NCI-H2196 (cell line): ENCODE measurements at regions not wholly inside any gene's neighbourhood (a gene's known extent, or its start where the extent isn't known, plus 50 kb on each side); places are given as distances from the start of the nearest gene placed in this dataset.

Experiments used
- DNase-seq: peaks from one replicate; lab custom pipeline; 2025; ENCODE audit not compliant: unreplicated experiment; lab: John Stamatoyannopoulos, UW

DNA sequence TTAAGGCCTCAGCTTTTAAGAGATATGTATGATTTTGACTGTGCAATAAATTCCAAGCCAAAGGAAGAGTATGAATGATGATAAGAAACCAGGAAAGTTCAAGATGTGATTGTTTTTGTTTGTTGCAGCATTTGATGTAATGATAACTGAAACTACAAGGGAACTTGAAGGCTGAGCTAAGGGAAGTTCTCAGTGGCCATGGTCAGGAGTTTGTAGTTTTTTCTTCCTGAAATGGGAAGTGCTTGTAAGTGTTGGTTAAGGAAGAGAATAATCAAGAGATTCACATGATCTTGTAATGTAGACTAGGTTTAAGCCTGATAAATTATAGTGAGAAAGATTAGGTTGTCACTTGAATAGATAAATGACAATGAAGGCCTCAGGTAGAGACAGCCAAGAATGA, 53.4 kb downstream of the PTCHD4 start:
- DNase-seq = no peak

DNA sequence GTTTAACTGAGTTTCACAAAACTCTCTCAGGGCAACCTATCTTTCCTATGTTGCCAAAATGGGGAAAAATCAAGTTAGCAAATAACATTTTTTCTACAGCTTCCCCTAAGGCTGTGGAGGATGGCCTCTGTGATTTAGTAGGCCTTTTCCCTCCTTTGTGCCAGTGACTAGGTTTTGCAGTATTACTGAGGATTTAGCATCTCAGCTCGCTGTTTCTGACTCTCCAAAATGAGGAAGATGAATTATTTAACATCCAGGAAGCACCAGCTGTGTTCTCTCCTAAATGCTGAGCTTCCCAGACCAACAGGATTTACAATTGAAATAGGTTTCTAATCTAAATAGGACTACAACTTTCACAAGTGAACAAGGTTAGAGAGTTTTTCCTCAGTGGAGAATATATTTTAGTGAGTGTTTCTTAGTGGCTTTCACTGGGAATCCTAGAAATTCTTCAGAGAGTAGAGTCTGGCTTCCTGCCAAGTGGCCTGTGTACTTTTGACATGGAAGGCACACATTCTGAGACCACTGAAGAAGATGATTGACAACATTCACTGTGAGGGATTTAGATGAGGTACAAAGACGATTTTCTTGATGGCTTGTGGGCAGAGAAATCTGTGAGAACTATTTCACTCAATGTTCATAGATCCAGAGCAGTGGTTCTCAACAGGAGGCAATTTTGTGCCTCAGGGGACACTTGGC, 62.4 kb downstream of the PTCHD4 start:
- no peak for DNase-seq

DNA sequence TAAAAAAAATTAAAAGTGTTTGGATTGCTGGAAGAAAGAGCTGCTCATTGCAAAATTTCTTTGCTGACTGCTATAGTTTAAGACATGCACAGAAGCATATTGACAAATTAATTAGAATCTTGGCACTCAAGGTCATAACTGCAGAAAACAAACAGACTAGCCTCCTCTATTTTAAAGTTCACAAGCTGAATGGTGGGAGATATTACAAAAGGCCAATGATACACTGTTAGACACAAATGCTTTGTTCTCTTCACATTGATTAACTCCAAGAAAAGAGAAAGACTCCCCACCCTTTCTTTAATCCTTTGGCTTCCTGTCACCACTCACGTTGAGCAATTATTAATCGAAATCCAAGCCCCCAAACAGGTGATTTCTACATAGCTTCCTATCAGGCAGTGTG, 69.1 kb downstream of the PTCHD4 start:
- no peak for DNase-seq

DNA sequence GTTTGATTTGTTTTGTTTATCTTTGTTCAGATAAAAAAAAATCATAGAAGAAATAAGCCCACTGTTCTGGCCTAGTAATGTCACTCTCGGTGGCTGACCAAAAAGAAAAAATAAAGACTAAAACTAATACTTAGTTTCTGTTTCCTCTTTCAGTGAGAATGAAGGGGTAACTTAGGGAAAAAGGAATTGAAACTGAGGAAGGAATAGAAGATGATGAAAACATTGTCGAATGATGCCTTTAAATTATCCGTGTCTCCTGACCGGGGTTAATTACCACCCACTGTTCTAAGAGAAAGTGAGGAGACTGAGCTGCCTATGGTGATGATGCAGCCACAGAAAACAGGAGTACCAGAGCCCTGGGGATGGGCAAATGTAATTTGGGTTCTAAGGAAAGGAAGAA, 73.1 kb downstream of the PTCHD4 start:
- no peak for DNase-seq

DNA sequence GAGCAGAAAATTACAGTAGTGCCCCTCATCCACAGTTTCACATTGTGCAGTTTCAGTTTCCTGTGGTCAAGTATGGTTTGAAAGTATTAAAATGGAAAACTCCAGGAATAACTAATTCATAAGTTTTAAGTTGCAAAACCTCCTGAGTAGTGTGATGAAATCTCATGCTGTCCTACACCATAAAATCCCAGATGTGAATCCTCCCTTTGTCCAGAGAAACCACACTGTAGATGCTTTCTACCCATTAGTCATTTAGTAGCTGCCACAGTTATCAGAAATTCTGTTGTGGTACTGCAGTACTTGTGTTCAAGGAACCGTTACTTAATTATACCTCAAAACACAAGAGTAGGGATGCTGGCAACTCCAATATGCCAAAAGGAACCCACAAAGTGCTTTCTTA, 74.7 kb downstream of the PTCHD4 start:
- no peak for DNase-seq

DNA sequence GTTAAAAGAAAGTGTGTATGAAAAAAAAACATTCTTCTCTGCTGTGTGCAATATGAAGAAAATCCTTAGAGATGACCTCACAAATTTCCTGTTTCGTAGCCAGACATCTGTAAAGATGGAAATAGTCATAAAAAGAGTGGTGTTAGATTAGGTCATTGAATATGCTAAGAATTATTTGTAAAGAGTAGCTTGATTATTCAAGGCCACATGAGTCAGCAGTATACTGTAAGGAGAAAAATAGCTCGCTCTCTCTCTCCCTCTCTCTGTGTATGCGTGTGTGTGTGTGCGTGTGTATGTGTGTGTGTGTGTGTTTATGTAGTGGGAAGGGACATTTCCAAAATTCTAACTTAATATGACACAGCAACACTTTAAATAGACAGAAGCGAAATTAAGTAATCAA, 78.8 kb downstream of the PTCHD4 start:
- DNase-seq = no peak

DNA sequence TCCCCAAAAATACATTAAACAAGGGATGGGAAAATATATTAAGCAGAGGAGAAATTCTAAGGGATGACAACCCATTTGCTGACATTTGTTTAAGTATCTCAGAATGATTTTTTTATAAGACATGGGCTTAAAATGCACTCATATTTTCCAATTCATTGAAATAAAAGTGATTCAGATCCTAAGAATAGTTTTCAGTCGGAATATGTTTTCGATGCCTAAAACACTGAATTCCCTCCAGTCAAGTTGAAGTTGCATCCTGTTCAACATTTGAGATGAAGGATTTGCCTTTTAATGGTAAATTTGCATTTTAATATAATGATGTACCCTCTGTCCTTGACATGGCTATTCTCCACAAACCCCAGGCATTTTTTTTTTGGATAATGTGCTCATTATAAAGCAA, 79.3 kb downstream of the PTCHD4 start:
- no peak for DNase-seq

DNA sequence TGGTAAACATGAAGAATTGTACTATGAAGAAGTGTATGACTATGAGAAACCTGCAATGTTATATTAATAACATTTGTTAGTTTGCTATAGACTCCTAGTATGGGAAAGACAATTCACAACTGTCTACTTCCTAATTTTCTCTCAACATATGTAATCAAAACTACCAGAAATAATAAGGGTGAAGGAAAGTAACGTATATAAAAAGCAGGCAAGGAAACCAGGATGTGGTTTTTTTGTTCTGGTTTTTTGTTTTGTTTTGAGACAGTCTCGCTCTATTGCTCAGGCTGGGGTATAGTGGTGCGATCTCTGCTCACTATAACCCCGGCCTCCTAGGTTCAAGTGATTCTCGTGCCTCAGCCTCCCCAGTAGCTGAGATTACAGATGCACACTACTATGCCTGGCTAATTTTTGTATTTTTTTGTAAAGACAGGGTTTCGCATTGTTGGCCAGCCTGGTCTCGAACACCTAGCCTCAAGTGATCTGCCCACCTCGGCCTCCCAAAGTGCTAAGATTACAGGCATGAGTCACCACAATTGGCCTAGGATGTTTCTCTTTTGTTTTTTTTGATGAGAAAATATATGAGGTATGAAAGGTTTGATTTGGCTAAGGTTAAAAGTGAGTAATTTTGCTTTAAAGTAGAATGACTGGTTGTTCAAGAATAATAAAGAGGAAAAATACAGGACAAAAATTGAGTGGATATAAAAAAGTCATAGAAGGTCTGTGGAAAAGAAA, 83.1 kb downstream of the PTCHD4 start:
- DNase-seq = no peak

DNA sequence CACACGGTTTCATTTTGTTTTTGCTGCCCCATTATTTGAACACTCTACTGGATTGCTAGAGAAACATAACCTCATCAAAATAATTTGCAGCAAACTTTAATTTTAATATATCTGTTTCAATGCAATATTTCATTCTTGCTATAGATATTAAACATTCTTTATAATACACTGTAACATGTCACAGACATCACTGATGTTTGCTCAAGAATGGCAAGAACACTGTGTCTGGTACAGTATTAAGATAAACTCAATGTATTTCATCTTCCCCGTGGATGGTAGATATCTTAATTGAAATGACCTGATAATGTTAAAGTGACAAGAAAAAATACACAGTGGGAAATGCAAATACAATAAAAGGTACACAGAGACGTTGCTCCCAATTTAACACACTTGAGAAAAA, 86.0 kb downstream of the PTCHD4 start:
- DNase-seq = no peak

DNA sequence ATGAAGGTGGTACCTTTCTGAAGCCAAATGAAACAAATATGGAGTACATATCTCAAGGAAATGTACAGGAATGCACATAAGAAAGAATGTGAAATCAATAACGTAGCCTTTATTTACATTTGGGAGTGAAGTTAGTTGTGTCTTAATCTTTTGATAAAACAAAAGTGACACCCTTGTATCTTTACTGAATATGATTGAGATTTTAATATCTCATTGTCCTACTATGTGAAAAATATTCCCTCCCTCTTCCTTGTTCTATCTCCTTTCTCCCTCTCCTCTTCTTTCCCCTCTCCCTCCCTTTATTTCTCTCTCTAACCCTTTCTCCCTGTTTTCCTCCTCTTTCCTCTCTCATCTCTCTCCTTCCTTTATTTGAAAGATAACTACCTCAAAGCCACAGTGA, 89.1 kb downstream of the PTCHD4 start:
- DNase-seq = no peak

DNA sequence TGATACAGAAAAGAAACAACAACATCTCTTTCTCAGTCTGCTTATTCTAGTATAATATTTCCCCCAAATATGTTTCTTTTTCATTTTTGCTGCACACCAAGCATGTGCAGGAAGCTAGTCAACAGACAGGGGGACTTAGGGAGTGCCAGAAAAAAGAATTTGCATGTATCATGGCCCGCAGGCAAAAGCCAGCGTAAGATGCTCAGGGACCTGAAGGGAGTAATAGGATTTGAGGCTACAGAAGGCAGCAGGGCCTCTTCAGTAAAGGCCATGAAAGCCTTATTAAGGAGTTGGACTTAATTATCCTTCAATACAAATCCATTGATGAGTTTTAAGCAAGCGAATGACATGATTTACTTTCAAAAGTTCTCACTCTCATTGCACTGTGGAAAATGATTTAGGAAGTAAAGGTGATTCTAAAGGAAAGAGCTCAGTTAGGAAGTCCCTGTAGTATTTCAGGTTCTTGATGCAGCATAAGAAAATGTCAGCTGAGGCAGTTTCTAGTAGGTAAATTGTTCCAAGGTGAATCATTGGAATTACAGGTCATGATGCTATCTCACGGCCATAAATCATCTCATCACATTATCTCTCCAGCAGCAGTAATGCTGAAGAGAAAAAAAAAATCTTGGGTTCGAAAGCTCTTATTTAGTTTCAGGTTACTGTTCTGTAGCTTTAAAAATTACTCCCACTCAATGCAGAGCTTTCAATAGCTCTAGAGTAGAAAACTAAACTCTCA, 94.8 kb downstream of the PTCHD4 start:
- DNase-seq = no peak

DNA sequence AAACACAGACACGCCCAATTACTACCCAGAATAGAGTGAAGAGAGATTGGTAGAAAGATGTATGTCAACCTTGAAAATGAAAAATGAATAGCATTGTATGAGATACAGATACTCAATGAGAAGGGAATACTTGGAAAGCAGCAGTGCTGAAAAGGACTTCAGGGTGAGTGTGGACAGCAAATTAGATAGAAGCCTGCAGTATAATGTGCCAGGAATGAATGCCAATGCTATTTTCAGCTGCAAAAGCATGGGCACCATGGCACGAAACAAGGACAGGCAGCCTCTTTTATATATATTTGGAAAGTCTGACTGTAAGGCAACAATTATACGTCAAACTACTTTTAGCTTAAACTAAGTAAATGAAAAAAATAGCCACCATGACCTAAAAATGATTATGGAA, 118.2 kb downstream of the PTCHD4 start:
- DNase-seq = no peak

DNA sequence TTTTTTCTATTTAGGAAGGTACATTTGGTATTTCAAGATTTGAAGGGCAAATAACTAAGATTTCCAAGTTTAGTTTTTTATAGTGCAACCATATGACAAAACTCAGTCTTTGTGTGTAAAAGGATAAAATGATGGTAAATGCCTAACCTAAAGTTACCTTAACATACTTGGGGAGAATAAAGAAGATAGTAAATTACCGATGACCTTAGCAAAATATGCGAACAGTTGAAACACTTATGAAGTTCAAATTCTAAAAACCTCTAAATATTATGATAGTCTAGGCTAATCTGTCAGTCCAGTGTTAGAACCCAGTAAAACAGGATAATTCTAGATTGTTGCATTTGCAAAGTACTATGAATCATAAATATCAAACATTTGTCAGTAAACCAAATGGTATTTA, 127.5 kb downstream of the PTCHD4 start:
- DNase-seq = no peak

DNA sequence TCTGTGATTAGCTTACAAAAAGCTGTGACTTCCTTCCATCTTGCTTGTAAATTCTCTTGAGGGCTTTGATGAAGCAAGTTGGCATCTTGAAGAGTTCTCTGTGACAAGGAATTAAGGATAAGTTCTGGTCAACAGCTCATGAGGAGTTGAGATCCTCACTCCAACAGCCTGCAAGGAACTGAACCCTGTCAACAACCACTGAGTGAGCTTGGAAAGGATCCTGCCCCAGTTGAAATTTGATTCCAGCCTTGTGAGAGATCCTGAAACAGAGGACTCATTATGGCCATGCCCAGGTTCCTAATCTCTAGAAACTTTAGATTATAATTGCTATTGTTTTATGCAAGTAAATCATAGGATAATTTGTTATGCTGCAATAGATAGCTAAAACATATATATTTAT, 133.7 kb downstream of the PTCHD4 start:
- DNase-seq = no peak

DNA sequence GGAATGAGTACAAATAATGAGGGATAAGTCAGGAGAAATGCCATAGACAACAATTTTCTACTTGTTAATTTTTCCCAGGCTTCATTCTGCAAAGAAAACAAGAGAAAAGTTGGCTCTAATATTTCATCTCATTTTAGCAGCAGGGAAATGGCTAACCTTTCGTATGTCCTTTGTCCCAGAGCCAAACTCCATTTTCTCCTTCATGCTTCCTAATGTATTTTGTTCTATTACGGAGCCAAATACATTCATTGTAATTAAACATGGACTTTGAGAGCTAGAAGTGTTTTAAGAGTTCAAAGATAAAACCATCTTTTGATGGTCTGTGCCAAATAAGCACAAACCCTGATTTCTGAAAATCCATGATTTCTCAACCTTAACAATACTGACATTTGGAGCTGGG, 136.9 kb downstream of the PTCHD4 start:
- DNase-seq = no peak

DNA sequence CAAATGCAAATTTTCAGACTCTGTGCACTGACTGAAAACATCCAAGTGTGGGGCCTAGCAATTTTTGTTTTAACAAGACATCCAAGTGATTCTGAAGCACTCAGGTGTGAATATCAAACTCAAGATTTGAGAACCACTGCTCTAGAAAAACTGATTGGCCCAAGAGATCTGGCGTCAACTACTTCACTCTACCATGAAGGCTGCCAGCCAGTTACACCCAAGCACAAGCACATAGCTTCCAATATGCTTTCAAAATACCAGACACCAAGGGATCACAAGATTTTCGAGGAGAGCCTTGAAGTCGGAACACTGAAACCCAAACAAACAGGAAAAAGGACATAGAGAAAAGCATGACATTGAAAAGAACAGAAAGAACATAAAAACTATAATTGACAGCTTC, 140.2 kb downstream of the PTCHD4 start:
- DNase-seq = no peak

DNA sequence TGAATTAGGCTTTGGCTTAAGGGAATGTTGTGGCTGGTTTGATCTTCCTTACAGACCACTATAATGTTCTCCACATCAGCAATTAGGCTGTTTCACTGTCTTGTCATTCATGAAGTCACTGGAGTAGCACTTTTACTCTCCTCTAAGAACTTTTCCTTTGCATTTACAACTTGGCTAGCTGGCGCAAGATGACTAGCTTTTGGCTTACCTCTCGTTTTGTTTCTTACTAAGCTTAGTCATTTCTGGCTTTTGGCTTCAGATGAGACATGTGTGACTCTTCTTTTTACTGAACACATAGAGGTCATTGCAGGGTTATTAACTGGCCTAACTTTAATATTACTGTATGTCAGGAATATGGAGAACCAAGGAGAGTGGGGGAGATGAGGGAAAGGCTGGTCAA, 143.2 kb downstream of the PTCHD4 start:
- DNase-seq = no peak

DNA sequence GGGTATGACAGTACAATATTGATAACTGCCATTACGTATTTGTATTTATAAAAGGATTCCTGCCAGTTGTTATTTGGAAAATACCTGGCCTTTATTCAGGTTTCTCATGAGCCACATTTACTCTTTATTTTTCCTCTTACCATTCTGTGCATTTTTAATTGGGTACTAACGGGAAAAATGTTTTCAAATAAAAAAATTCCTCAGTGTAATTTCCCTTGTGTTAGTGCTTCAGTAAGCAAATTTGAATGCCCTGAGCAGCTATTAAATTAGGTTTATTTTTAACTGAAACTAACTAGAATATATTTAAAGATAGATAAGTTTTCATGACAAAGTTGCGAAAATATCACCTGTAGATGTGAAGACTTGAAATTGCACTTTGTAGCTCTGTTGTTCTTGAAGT, 146.0 kb downstream of the PTCHD4 start:
- no peak for DNase-seq

DNA sequence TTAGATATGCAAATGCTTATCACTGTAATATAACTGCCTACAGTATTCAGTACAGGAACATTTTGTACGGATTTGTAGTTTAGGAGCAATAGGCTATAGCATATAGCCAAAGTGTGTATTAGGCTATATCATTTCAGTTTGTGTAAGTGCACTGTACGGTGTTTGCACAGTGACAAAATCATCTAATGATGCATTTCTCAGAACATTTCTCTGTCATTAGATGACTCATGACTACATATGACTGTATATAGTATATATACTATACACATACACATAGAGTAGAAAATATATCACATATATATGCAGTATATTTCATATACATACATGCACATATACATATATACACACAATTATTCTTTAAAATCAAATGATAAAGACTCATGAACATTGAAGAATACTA, 158.4 kb downstream of the PTCHD4 start:
- DNase-seq = no peak

DNA sequence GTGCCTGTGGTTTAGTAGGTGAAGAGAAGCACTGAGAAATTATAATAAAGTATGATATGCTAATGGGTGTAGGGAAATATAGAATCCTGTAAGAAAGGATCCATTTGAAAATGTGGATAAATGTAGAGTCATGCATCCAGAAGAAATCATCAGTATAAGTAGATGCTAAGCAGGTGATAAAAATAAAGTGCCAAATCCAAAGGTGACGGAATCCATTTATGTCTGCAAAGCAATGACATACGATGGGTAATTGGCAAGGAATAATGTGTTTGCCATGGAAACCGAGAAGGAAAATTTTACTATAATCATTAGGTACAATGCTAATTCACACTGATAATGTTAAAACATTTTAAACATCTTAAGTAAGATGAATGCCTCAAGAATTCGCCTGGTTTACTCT, 163.0 kb downstream of the OPN5 start:
- DNase-seq = no peak

DNA sequence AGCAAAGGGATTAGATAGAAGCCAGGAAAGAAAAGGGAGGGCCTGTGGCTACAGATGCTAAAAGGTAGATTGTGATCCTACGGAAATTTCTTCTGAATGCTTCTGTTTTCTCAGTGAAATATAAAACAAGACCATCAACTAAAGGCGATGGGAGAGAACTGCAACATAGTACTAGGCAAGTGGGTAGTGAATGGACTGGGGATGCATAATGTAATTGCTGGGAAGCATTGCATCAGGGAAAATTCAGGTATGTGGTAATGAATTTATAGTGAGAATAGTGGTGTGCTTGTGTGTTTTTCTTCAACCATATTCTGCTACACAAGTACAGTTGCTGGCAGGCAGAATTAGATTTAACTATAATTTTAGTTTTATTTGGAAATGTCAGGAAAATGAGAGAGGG, 156.6 kb downstream of the OPN5 start:
- DNase-seq = no peak

DNA sequence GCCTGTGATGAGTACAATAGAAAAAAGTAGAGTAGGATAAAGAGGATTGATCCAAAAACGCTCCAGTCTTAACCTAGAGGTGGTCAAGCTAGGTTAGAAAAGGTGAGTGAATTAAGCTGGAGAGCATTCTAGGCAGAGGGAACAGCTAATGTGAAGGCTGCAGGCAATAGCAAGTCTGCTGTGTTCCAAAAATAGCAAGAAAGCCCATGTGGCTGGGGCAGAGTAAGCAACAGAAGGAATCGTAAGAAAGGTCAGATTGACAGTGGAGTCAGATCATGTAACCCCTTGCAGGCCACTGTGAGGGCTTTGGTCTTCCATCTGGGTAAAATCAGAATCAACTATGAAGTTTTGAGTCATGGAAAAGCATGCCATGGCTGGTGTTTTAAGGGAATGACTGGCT, 155.0 kb downstream of the OPN5 start:
- no peak for DNase-seq
